Tibial nerve (tissue), 3 donors: ENCODE measurements at regions not wholly inside any gene's neighbourhood (a gene's known extent, or its start where the extent isn't known, plus 50 kb on each side); places are given as distances from the start of the nearest gene placed in this dataset.

Source experiments
- POLR2A ChIP-seq, 2 donors: fragments of 450-650 bp; IDR thresholded peaks; one replicate each; pipeline ENCODE4 v1.6.1; 2017; ENCODE audit warnings: antibody characterized with exemption in 2 of 2, mild to moderate bottlenecking in 2 of 2, moderate library complexity in 2 of 2
- TF ChIP-seq, protein P1 (sequence below), 5 experiments: fragments of 200-600 bp in 3 of 5; fragments of 450-650 bp in 2 of 5; sonication (generic) in 3 of 5; IDR thresholded peaks; one replicate each; pipeline ENCODE4 v1.5.1; 2016 to 2019; ENCODE audit warnings: antibody characterized with exemption in 5 of 5, mild to moderate bottlenecking in 3 of 5, moderate library complexity in 2 of 5

DNA sequence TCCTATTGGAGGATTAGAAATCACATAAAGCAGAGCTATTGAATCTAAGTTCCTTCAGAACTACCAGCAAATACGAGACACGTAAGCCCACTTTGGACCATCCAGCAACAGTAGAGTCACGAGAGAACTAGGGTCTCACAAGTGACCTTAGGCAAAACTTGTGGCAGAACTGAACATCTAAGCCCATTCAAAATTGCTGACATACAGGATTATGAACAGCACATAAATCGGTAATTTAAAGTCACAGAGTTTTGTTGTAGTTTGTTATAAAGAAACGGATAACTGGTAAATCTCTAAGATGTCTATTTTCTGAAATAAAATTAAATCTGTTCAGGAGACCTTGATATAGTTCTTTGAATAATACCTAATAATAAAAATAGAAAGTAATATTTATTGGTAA, 1366.0 kb downstream of the NCAM2 start:
- TF ChIP-seq, protein P1, sequence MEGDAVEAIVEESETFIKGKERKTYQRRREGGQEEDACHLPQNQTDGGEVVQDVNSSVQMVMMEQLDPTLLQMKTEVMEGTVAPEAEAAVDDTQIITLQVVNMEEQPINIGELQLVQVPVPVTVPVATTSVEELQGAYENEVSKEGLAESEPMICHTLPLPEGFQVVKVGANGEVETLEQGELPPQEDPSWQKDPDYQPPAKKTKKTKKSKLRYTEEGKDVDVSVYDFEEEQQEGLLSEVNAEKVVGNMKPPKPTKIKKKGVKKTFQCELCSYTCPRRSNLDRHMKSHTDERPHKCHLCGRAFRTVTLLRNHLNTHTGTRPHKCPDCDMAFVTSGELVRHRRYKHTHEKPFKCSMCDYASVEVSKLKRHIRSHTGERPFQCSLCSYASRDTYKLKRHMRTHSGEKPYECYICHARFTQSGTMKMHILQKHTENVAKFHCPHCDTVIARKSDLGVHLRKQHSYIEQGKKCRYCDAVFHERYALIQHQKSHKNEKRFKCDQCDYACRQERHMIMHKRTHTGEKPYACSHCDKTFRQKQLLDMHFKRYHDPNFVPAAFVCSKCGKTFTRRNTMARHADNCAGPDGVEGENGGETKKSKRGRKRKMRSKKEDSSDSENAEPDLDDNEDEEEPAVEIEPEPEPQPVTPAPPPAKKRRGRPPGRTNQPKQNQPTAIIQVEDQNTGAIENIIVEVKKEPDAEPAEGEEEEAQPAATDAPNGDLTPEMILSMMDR (IDR thresholded peaks at IDR 0.05): no peak
- no peak for TF ChIP-seq POLR2A (IDR thresholded peaks at IDR 0.05)
